ENCODE measurements at regions not wholly inside any gene's neighbourhood (a gene's known extent, or its start where the extent isn't known, plus 50 kb on each side); places are given as distances from the start of the nearest gene placed in this dataset.

GRCh38 chr6:164015088-164015484, 600.6 kb downstream of the QKI start (continued):
- TF ChIP-seq RREB1 (CRISPR knock-in tag; IDR thresholded peaks at IDR 0.05) (no peak), POLR2AphosphoS2 (IDR thresholded peaks at IDR 0.05; ENCODE audit: low read length) (no peak), ID3 (CRISPR knock-in tag; IDR thresholded peaks at IDR 0.05) (no peak), ID3 (tag; IDR thresholded peaks at IDR 0.05) (no peak), DNMT1 (IDR thresholded peaks at IDR 0.05) (no peak), FOXP1 (CRISPR knock-in tag; IDR thresholded peaks at IDR 0.05) (no peak), SFPQ (IDR thresholded peaks at IDR 0.05; ENCODE audit: low read depth, low read length) (no peak)

All from K562 (cell line).